HEK293 (cell line): ENCODE measurements at regions not wholly inside any gene's neighbourhood (a gene's known extent, or its start where the extent isn't known, plus 50 kb on each side); places are given as distances from the start of the nearest gene placed in this dataset.

ENCODE experiments used
- CTCF ChIA-PET: fragments of 350-600 bp; formaldehyde crosslinking; extraction: SDS; loops from one replicate; lab custom pipeline; 2021; ENCODE audit warnings: antibody characterized with exemption; lab: Yijun Ruan, JAX
- POLR2A ChIA-PET: fragments of 300-600 bp; formaldehyde crosslinking; extraction: SDS; loops from one replicate; lab custom pipeline; 2020; ENCODE audit warnings: antibody characterized with exemption, inconsistent platforms; lab: Yijun Ruan, JAX
- H3K27ac ChIP-seq: fragments of 200-500 bp; sonication (Bioruptor generic); 2 replicates; pipeline ENCODE4 v1.5.1; 2014; ENCODE audit warnings: low read depth, low read length, control low read depth, inconsistent platforms; ENCODE audit errors: extremely low read depth
- H3K36me3 ChIP-seq, 2 experiments: fragments of 200-500 bp in 1 of 2; sonication (Bioruptor generic) in 1 of 2; 1 replicate in 1 of 2; 2 replicates in 1 of 2; pipeline ENCODE4 v1.5.1; 2014 to 2017; ENCODE audit warnings: inconsistent platforms in 2 of 2, low read length in 2 of 2; ENCODE audit not compliant: control insufficient read depth in 2 of 2, insufficient read depth in 1 of 2
- H3K4me1 ChIP-seq: fragments of 200-500 bp; sonication (Bioruptor generic); 2 replicates; pipeline ENCODE4 v1.5.1; 2014; ENCODE audit warnings: mild to moderate bottlenecking, low read length, inconsistent platforms; ENCODE audit not compliant: control insufficient read depth, insufficient read depth
- H3K4me3 ChIP-seq: 2 replicates; pipeline ENCODE4 v1.5.1; 2011; ENCODE audit warnings: low read depth, mild to moderate bottlenecking, control low read depth, low read length, moderate library complexity
- H3K9me3 ChIP-seq: fragments of 200-500 bp; sonication (Bioruptor generic); 2 replicates; pipeline ENCODE4 v1.5.1; 2014; ENCODE audit warnings: low read depth, low read length, inconsistent platforms; ENCODE audit not compliant: control insufficient read depth, insufficient read depth
- HOXC10 ChIP-seq: sonication (generic); formaldehyde crosslinking; IDR thresholded peaks from 2 replicates; pipeline ENCODE4 v1.8.1; 2023; ENCODE audit warnings: mild to moderate bottlenecking, missing genetic modification reagents
- REPIN1 ChIP-seq: fragments of 450-650 bp; formaldehyde crosslinking; IDR thresholded peaks from 2 replicates; pipeline ENCODE4 v1.5.1; 2017; ENCODE audit warnings: missing biosample characterization, missing genetic modification characterization, low read depth
- REST ChIP-seq: fragments of 450-650 bp; formaldehyde crosslinking; IDR thresholded peaks from 2 replicates; pipeline ENCODE4 v1.5.1; 2016; ENCODE audit warnings: missing biosample characterization, missing genetic modification characterization
- SALL2 ChIP-seq: fragments of 450-650 bp; formaldehyde crosslinking; IDR thresholded peaks from 2 replicates; pipeline ENCODE4 v1.5.0; 2017; ENCODE audit warnings: missing biosample characterization, mild to moderate bottlenecking, missing genetic modification characterization, borderline replicate concordance
- SCRT2 ChIP-seq: fragments of 450-650 bp; formaldehyde crosslinking; IDR thresholded peaks from 2 replicates; pipeline ENCODE4 v1.5.1; 2016; ENCODE audit warnings: missing biosample characterization, missing genetic modification characterization
- YY1 ChIP-seq: fragments of 450-650 bp; formaldehyde crosslinking; IDR thresholded peaks from 2 replicates; pipeline ENCODE4 v1.5.1; 2018; ENCODE audit warnings: missing biosample characterization, missing genetic modification characterization
- ZBTB21 ChIP-seq: fragments of 450-650 bp; formaldehyde crosslinking; IDR thresholded peaks from 2 replicates; pipeline ENCODE4 v1.5.1; 2017; ENCODE audit warnings: missing biosample characterization, missing genetic modification characterization
- ZFHX2 ChIP-seq: fragments of 450-650 bp; formaldehyde crosslinking; conservative IDR thresholded peaks from 2 replicates; pipeline ENCODE4 v1.5.1; 2016; ENCODE audit warnings: missing biosample characterization, missing genetic modification characterization
- ZNF18 ChIP-seq: fragments of 450-650 bp; formaldehyde crosslinking; IDR thresholded peaks from 2 replicates; pipeline ENCODE4 v1.5.1; 2016; ENCODE audit warnings: missing biosample characterization, missing genetic modification characterization
- ZNF521 ChIP-seq: fragments of 450-650 bp; formaldehyde crosslinking; IDR thresholded peaks from 2 replicates; pipeline ENCODE4 v1.5.1; 2017; ENCODE audit warnings: missing biosample characterization, mild to moderate bottlenecking, missing genetic modification characterization
- ZNF529 ChIP-seq: fragments of 450-650 bp; formaldehyde crosslinking; IDR thresholded peaks from 2 replicates; pipeline ENCODE4 v1.5.1; 2017; ENCODE audit warnings: missing genetic modification characterization, missing biosample characterization; ENCODE audit not compliant: insufficient replicate concordance
- ZNF664 ChIP-seq: fragments of 450-650 bp; formaldehyde crosslinking; IDR thresholded peaks from 2 replicates; pipeline ENCODE4 v1.5.1; 2016; ENCODE audit warnings: missing biosample characterization, missing genetic modification characterization
- TF ChIP-seq, protein P1 (sequence below): fragments of 450-650 bp; formaldehyde crosslinking; IDR thresholded peaks from 2 replicates; pipeline ENCODE4 v1.5.1; 2016; ENCODE audit warnings: missing biosample characterization, missing genetic modification characterization, borderline replicate concordance
- TF ChIP-seq, protein P2 (sequence below): fragments of 450-650 bp; formaldehyde crosslinking; IDR thresholded peaks from 2 replicates; pipeline ENCODE4 v1.5.1; 2017; ENCODE audit warnings: missing biosample characterization, missing genetic modification characterization

- TF ChIP-seq, protein P1, sequence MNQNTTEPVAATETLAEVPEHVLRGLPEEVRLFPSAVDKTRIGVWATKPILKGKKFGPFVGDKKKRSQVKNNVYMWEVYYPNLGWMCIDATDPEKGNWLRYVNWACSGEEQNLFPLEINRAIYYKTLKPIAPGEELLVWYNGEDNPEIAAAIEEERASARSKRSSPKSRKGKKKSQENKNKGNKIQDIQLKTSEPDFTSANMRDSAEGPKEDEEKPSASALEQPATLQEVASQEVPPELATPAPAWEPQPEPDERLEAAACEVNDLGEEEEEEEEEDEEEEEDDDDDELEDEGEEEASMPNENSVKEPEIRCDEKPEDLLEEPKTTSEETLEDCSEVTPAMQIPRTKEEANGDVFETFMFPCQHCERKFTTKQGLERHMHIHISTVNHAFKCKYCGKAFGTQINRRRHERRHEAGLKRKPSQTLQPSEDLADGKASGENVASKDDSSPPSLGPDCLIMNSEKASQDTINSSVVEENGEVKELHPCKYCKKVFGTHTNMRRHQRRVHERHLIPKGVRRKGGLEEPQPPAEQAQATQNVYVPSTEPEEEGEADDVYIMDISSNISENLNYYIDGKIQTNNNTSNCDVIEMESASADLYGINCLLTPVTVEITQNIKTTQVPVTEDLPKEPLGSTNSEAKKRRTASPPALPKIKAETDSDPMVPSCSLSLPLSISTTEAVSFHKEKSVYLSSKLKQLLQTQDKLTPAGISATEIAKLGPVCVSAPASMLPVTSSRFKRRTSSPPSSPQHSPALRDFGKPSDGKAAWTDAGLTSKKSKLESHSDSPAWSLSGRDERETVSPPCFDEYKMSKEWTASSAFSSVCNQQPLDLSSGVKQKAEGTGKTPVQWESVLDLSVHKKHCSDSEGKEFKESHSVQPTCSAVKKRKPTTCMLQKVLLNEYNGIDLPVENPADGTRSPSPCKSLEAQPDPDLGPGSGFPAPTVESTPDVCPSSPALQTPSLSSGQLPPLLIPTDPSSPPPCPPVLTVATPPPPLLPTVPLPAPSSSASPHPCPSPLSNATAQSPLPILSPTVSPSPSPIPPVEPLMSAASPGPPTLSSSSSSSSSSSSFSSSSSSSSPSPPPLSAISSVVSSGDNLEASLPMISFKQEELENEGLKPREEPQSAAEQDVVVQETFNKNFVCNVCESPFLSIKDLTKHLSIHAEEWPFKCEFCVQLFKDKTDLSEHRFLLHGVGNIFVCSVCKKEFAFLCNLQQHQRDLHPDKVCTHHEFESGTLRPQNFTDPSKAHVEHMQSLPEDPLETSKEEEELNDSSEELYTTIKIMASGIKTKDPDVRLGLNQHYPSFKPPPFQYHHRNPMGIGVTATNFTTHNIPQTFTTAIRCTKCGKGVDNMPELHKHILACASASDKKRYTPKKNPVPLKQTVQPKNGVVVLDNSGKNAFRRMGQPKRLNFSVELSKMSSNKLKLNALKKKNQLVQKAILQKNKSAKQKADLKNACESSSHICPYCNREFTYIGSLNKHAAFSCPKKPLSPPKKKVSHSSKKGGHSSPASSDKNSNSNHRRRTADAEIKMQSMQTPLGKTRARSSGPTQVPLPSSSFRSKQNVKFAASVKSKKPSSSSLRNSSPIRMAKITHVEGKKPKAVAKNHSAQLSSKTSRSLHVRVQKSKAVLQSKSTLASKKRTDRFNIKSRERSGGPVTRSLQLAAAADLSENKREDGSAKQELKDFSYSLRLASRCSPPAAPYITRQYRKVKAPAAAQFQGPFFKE: no peak
- TF ChIP-seq HOXC10 (CRISPR knock-in tag): no peak
- no peak for TF ChIP-seq ZBTB21 (tag by site-specific recombination)
- TF ChIP-seq REST: no peak
- no peak for TF ChIP-seq ZNF521 (tag by site-specific recombination)
- TF ChIP-seq ZNF664 (tag by site-specific recombination): no peak
- no peak for TF ChIP-seq ZNF529 (tag by site-specific recombination)
- TF ChIP-seq SCRT2 (tag by site-specific recombination): no peak
- TF ChIP-seq, protein P2, sequence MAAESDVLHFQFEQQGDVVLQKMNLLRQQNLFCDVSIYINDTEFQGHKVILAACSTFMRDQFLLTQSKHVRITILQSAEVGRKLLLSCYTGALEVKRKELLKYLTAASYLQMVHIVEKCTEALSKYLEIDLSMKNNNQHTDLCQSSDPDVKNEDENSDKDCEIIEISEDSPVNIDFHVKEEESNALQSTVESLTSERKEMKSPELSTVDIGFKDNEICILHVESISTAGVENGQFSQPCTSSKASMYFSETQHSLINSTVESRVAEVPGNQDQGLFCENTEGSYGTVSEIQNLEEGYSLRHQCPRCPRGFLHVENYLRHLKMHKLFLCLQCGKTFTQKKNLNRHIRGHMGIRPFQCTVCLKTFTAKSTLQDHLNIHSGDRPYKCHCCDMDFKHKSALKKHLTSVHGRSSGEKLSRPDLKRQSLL (tag by site-specific recombination): no peak
Measured at GRCh38 chr2:224319750-224320149, 82.2 kb downstream of the FAM124B start (continued).

DNA sequence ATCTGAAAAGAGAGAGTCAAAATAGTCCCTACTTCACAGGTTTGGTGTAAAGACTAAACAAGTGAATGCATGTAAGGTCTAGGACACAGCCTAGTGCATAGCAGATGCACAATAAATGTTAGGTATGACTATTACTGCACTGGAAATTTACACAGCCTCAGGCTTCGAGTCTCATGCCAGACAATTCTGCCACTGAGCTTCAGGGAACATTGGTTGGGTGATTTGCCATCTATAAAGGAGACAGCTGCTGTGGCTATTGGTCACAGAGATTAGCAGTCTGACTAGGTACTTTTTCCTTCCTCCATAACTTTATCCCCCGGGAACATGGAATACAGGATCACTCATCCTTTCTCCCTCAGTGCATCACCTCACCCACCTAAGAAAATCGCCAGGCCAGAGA is 89.2 kb downstream of the FAM124B start:
- no peak overlapping the region for H3K27ac ChIP-seq
- no peaks in the 10 kb centered on the region for H3K4me1 ChIP-seq
- H3K9me3 ChIP-seq: no peaks in the 10 kb centered on the region
- TF ChIP-seq SALL2 (tag by site-specific recombination) (no peak), HOXC10 (CRISPR knock-in tag) (no peak), YY1 (tag by site-specific recombination) (no peak), ZNF18 (tag by site-specific recombination) (no peak), REST (no peak), REPIN1 (no peak), ZFHX2 (tag by site-specific recombination) (no peak)
- TF ChIP-seq, all 188 proteins: peak for 0
- Histone ChIP-seq H3K36me3 (no peaks in the 10 kb centered on the region), H3K4me3 (no peak overlapping the region)
- CTCF ChIA-PET: interaction anchor here (1.0 to 1.4 kb wide), 2 partner anchors 28 to 319 kb away, joined by 3 read pairs; no protein-coding TSS in a partner anchor
- POLR2A ChIA-PET: no interaction called here
